Fibroblast of lung (primary cell): ENCODE measurements at regions not wholly inside any gene's neighbourhood (a gene's known extent, or its start where the extent isn't known, plus 50 kb on each side); places are given as distances from the start of the nearest gene placed in this dataset.

Source experiments
- DNase-seq, 2 donors: peaks; one replicate each; pipeline versions ENCODE4 v3.0.0 to v3.0.0-alpha.2; 2010; ENCODE audit warnings: low read depth in 2 of 2
- H2AFZ ChIP-seq: 2 replicates; pipeline ENCODE4 v1.5.1; 2012; ENCODE audit warnings: low read length, control low read depth, inconsistent platforms
- H3K27ac ChIP-seq: 2 replicates; pipeline ENCODE4 v1.5.1; 2011; ENCODE audit warnings: low read length, control low read depth; ENCODE audit not compliant: insufficient read depth
- H3K27me3 ChIP-seq: 2 replicates; pipeline ENCODE4 v1.5.1; 2011; ENCODE audit warnings: mild to moderate bottlenecking, low read length; ENCODE audit not compliant: control insufficient read depth, insufficient read depth
- H3K36me3 ChIP-seq: 2 replicates; pipeline ENCODE4 v1.5.1; 2011; ENCODE audit warnings: low read length; ENCODE audit not compliant: control insufficient read depth, insufficient read depth
- H3K4me1 ChIP-seq: 2 replicates; pipeline ENCODE4 v1.5.1; 2011; ENCODE audit warnings: low read length; ENCODE audit not compliant: control insufficient read depth, insufficient read depth; ENCODE audit errors: extremely low read depth
- H3K4me2 ChIP-seq: 2 replicates; pipeline ENCODE4 v1.5.1; 2011; ENCODE audit warnings: low read length, control low read depth; ENCODE audit not compliant: insufficient read depth; ENCODE audit errors: extremely low read depth
- H3K4me3 ChIP-seq, 4 experiments: fragments of 200-600 bp in 1 of 4; sonication (generic) in 1 of 4; replicated peaks in 1 of 4; 2 replicates each; pipeline ENCODE4 v1.5.1; 2011 to 2016; ENCODE audit warnings: low read length in 4 of 4, low read depth in 3 of 4, mild to moderate bottlenecking in 3 of 4, control low read depth in 2 of 4, inconsistent platforms in 1 of 4, mixed read lengths in 1 of 4; ENCODE audit not compliant: insufficient read depth in 1 of 4; ENCODE audit errors: control extremely low read depth in 1 of 4
- H3K79me2 ChIP-seq: 2 replicates; pipeline ENCODE4 v1.5.1; 2012; ENCODE audit warnings: mild to moderate bottlenecking, low read length, inconsistent platforms; ENCODE audit not compliant: control insufficient read depth, insufficient read depth
- H3K9ac ChIP-seq: 2 replicates; pipeline ENCODE4 v1.5.1; 2011; ENCODE audit warnings: mild to moderate bottlenecking, low read length, control low read depth; ENCODE audit not compliant: insufficient read depth
- H3K9me3 ChIP-seq: 2 replicates; pipeline ENCODE4 v1.5.1; 2012; ENCODE audit warnings: low read depth, low read length; ENCODE audit not compliant: control insufficient read depth, insufficient read depth
- H4K20me1 ChIP-seq: 2 replicates; pipeline ENCODE4 v1.5.1; 2011; ENCODE audit warnings: low read length; ENCODE audit not compliant: control insufficient read depth, insufficient read depth; ENCODE audit errors: extremely low read depth
- CTCF ChIP-seq, 2 donors: IDR thresholded peaks in 1 of 2; conservative IDR thresholded peaks in 1 of 2; 1 replicate in 1 of 2; 2 replicates in 1 of 2; pipeline ENCODE4 v1.5.1; 2011 to 2012; ENCODE audit warnings: low read length in 2 of 2, control low read depth in 1 of 2, inconsistent platforms in 1 of 2, low read depth in 1 of 2, mild to moderate bottlenecking in 1 of 2
- EZH2 ChIP-seq: IDR thresholded peaks from 2 replicates; pipeline ENCODE4 v1.5.1; 2012; ENCODE audit warnings: low read length, control low read depth, mild to moderate bottlenecking; ENCODE audit errors: missing control alignments

GRCh38 chr4:175469514-175469913 lies 342.6 kb downstream of the GPM6A start:
- no peaks in the 10 kb centered on the region for H3K36me3 ChIP-seq
- no peaks in the 10 kb centered on the region for H3K9me3 ChIP-seq
- TF ChIP-seq EZH2 (no peak), CTCF (conservative IDR thresholded peaks at IDR 0.05 in 1 of 2, IDR thresholded peaks at IDR 0.05 in 1 of 2; ENCODE audit: low read depth in 1 of 2, low read length in 2 of 2) (no peak)
- H3K79me2 ChIP-seq, result no peaks in the 10 kb centered on the region
- no peaks in the 10 kb centered on the region for H3K27me3 ChIP-seq
- no peak overlapping the region for H2AFZ ChIP-seq
- no peaks in the 10 kb centered on the region for H4K20me1 ChIP-seq
- H3K4me3 ChIP-seq, result no peak overlapping the region
- no peak overlapping the region for H3K27ac ChIP-seq
- no peak overlapping the region for H3K4me2 ChIP-seq
- peak in 1 of 2 donors; percentile 19 for DNase-seq
- H3K4me1 ChIP-seq, result no peaks in the 10 kb centered on the region
- H3K9ac ChIP-seq, result no peak overlapping the region

GRCh38 chr4:175470131-175470530 lies 341.9 kb downstream of the GPM6A start:
- H3K27ac ChIP-seq, result no peak overlapping the region
- H3K4me1 ChIP-seq, result no peaks in the 10 kb centered on the region
- no peak overlapping the region for H3K9ac ChIP-seq
- H3K9me3 ChIP-seq, result no peaks in the 10 kb centered on the region
- TF ChIP-seq CTCF (conservative IDR thresholded peaks at IDR 0.05 in 1 of 2, IDR thresholded peaks at IDR 0.05 in 1 of 2; ENCODE audit: low read depth in 1 of 2, low read length in 2 of 2) (no peak), EZH2 (no peak)
- H4K20me1 ChIP-seq, result no peaks in the 10 kb centered on the region
- H2AFZ ChIP-seq, result no peak overlapping the region
- no peaks in the 10 kb centered on the region for H3K27me3 ChIP-seq
- no peaks in the 10 kb centered on the region for H3K36me3 ChIP-seq
- no peak overlapping the region for H3K4me2 ChIP-seq
- DNase-seq, result peak in 1 of 2 donors; percentile 77
- H3K79me2 ChIP-seq, result no peaks in the 10 kb centered on the region
- no peak overlapping the region for H3K4me3 ChIP-seq

GRCh38 chr4:175480404-175480803 lies 331.7 kb downstream of the GPM6A start:
- Histone ChIP-seq H3K36me3 (no peaks in the 10 kb centered on the region), H3K27ac (no peak overlapping the region), H3K79me2 (no peaks in the 10 kb centered on the region), H3K27me3 (no peaks in the 10 kb centered on the region), H3K9me3 (no peaks in the 10 kb centered on the region), H3K4me1 (no peaks in the 10 kb centered on the region), H3K4me2 (no peak overlapping the region), H3K9ac (no peak overlapping the region), H2AFZ (no peak overlapping the region), H3K4me3 (no peak overlapping the region), H4K20me1 (no peaks in the 10 kb centered on the region)
- DNase-seq, result no peak
- no peak for TF ChIP-seq EZH2
- TF ChIP-seq CTCF (conservative IDR thresholded peaks at IDR 0.05 in 1 of 2, IDR thresholded peaks at IDR 0.05 in 1 of 2; ENCODE audit: low read depth in 1 of 2, low read length in 2 of 2), result no peak
